GM19324 (cell line): ENCODE measurements at regions not wholly inside any gene's neighbourhood (a gene's known extent, or its start where the extent isn't known, plus 50 kb on each side); places are given as distances from the start of the nearest gene placed in this dataset.

Source experiments
- ATAC-seq: cut with Tn5 transposase; IDR thresholded peaks from one replicate; pipeline ENCODE4 v1.9.1; 2021; ENCODE audit warnings: mild to moderate bottlenecking, moderate library complexity; ENCODE audit not compliant: unreplicated experiment, low FRiP score

GRCh38 chr20:23212464-23212995, 126.4 kb upstream of the CD93 start:
- ATAC-seq: no peak

- no peak for ATAC-seq
Observed at GRCh38 chr20:23212011-23212410, 125.9 kb upstream of the CD93 start.

GRCh38 chr20:23211164-23211563, 125.0 kb upstream of the CD93 start:
- ATAC-seq: no peak

- no peak for ATAC-seq
Observed at GRCh38 chr20:23207826-23208540, 121.9 kb upstream of the CD93 start.

- ATAC-seq: no peak
Observed at GRCh38 chr20:23206995-23207394, 120.9 kb upstream of the CD93 start.

- no peak for ATAC-seq
Observed at GRCh38 chr20:23206061-23206460, 119.9 kb upstream of the CD93 start.

GRCh38 chr20:23205611-23206041, 119.5 kb upstream of the CD93 start:
- no peak for ATAC-seq

GRCh38 chr20:23205211-23205610, 119.1 kb upstream of the CD93 start:
- no peak for ATAC-seq

GRCh38 chr20:23203951-23204730, 118.0 kb upstream of the CD93 start:
- no peak for ATAC-seq

- no peak for ATAC-seq
Observed at GRCh38 chr20:23203310-23203709, 117.2 kb upstream of the CD93 start.

- ATAC-seq: no peak
Observed at GRCh38 chr20:23201658-23202057, 115.5 kb upstream of the CD93 start.

GRCh38 chr20:23200914-23201313, 114.8 kb upstream of the CD93 start:
- no peak for ATAC-seq

- ATAC-seq: no peak
Observed at GRCh38 chr20:23200413-23200812, 114.3 kb upstream of the CD93 start.

- ATAC-seq: no peak
Observed at GRCh38 chr20:23199356-23199755, 113.2 kb upstream of the CD93 start.

- no peak for ATAC-seq
Observed at GRCh38 chr20:23198815-23199214, 112.7 kb upstream of the CD93 start.

- no peak for ATAC-seq
Observed at GRCh38 chr20:23197836-23198235, 111.7 kb upstream of the CD93 start.

- ATAC-seq: no peak
Observed at GRCh38 chr20:23195636-23196035, 109.5 kb upstream of the CD93 start.

GRCh38 chr20:23193801-23194384, 107.8 kb upstream of the CD93 start:
- ATAC-seq: no peak

- no peak for ATAC-seq
Observed at GRCh38 chr20:23192469-23192868, 106.3 kb upstream of the CD93 start.

GRCh38 chr20:23190557-23190956, 104.4 kb upstream of the CD93 start:
- no peak for ATAC-seq

- ATAC-seq: no peak
Observed at GRCh38 chr20:23189854-23190253, 103.7 kb upstream of the CD93 start.
